GM12872 (cell line): ENCODE measurements at regions not wholly inside any gene's neighbourhood (a gene's known extent, or its start where the extent isn't known, plus 50 kb on each side); places are given as distances from the start of the nearest gene placed in this dataset.

Experiments
- CTCF ChIP-seq: IDR thresholded peaks from 3 replicates; pipeline ENCODE4 v1.5.1; 2011; ENCODE audit warnings: low read depth, mild to moderate bottlenecking, low read length, moderate library complexity; ENCODE audit not compliant: insufficient read depth

GRCh38 chr13:82088781-82089180, 1747.9 kb upstream of the SPRY2 start:
- TF ChIP-seq CTCF, result no peak

GRCh38 chr13:82076496-82076895, 1735.6 kb upstream of the SPRY2 start:
- no peak for TF ChIP-seq CTCF

GRCh38 chr13:82070416-82070815, 1729.5 kb upstream of the SPRY2 start:
- no peak for TF ChIP-seq CTCF

- no peak for TF ChIP-seq CTCF
These were observed 1721.8 kb upstream of the SPRY2 start for GRCh38 chr13:82062772-82063171.

- TF ChIP-seq CTCF, result no peak
These were observed 1717.4 kb upstream of the SPRY2 start for GRCh38 chr13:82058364-82058763.

- TF ChIP-seq CTCF, result no peak
These were observed 1695.7 kb upstream of the SPRY2 start for GRCh38 chr13:82036602-82037001.

GRCh38 chr13:82011355-82011754, 1670.4 kb upstream of the SPRY2 start:
- TF ChIP-seq CTCF, result no peak

GRCh38 chr13:82010780-82011179, 1669.9 kb upstream of the SPRY2 start:
- no peak for TF ChIP-seq CTCF
